ENCODE measurements at regions not wholly inside any gene's neighbourhood (a gene's known extent, or its start where the extent isn't known, plus 50 kb on each side); places are given as distances from the start of the nearest gene placed in this dataset.

GRCh38 chr13:106911627-106912026 is 343.7 kb upstream of the ARGLU1 start:
- no peaks in the 10 kb centered on the region; the same call in 1 of the 2 replicates for H3K27me3 Mint-ChIP-seq (ENCODE audit: low read depth)
- no peaks in the 10 kb centered on the region for H4K20me1 ChIP-seq (ENCODE audit: control insufficient read depth, insufficient read depth, insufficient read length)
- no peak overlapping the region for H3K18ac ChIP-seq (ENCODE audit: insufficient read length, low read depth, low read length)
- no peak overlapping the region for H3K4me3 Mint-ChIP-seq
- H3K9me3 ChIP-seq (ENCODE audit: control insufficient read depth, low read depth, low read length), result no peaks in the 10 kb centered on the region
- no peaks in the 10 kb centered on the region for H3K27me3 ChIP-seq (ENCODE audit: insufficient read depth, low read length)
- H3K56ac ChIP-seq (ENCODE audit: insufficient read length, low read depth, low read length), result no peak overlapping the region
- no peak overlapping the region for H3K4ac ChIP-seq (ENCODE audit: low read depth, low read length)
- H3K9me3 Mint-ChIP-seq, result no peaks in the 10 kb centered on the region
- H3T11ph ChIP-seq (ENCODE audit: low read length), result no peak overlapping the region
- no peak overlapping the region for H3K9ac ChIP-seq (ENCODE audit: extremely low read depth, insufficient read length, low read length)
- no peak overlapping the region for H2BK15ac ChIP-seq (ENCODE audit: low read depth, low read length)
- H2AFZ ChIP-seq (ENCODE audit: low read length), result no peak overlapping the region
- no peaks in the 10 kb centered on the region; a peak in 2 of 7 replicates for H3K36me3 Mint-ChIP-seq (ENCODE audit: insufficient read depth in 1 of 3, low read depth in 3 of 3)
- H4K91ac ChIP-seq (ENCODE audit: insufficient read length, low read depth, low read length), result no peak overlapping the region
- no peak overlapping the region for H3K4me2 ChIP-seq (ENCODE audit: insufficient read depth, insufficient read length, low read length)
- no peak overlapping the region for H2BK12ac ChIP-seq (ENCODE audit: insufficient read length, low read depth, low read length)
- WGBS (ENCODE audit: extremely low coverage, insufficient read length, low lambda C conversion rate), result no CpG with 5 or more reads among the region's 4 CpGs
- TF ChIP-seq CTCF (conservative IDR thresholded peaks at IDR 0.05), result no peak
- H3K27ac ChIP-seq (ENCODE audit: insufficient read length, low read depth, low read length), result no peak overlapping the region
- H4K5ac ChIP-seq (ENCODE audit: insufficient read length, low read depth, low read length), result no peak overlapping the region
- no peak overlapping the region for H3K27ac Mint-ChIP-seq
- no peak overlapping the region for H2BK120ac ChIP-seq (ENCODE audit: low read depth, low read length, poor library complexity, severe bottlenecking)
- no peak overlapping the region for H2BK5ac ChIP-seq (ENCODE audit: insufficient read length, low read length)
- H2AK5ac ChIP-seq (ENCODE audit: insufficient read length, low read length), result no peak overlapping the region
- H3K79me1 ChIP-seq (ENCODE audit: insufficient read depth, low read depth, low read length, poor library complexity, severe bottlenecking), result no peaks in the 10 kb centered on the region
- H3K23me2 ChIP-seq (ENCODE audit: insufficient read length, low read depth, low read length, poor library complexity, severe bottlenecking), result no peaks in the 10 kb centered on the region
- H3K23ac ChIP-seq (ENCODE audit: insufficient read length, low read depth, low read length), result no peak overlapping the region
- H2BK20ac ChIP-seq (ENCODE audit: low read depth, low read length, poor library complexity, severe bottlenecking), result no peak overlapping the region
- H3K4me1 ChIP-seq (ENCODE audit: insufficient read depth, low read length), result peaks cover under 1% of the 10 kb centered on the region; the same call in 1 of the 2 replicates
- peaks cover 33 to 40% of the 10 kb centered on the region in 2 experiments for H3K4me1 Mint-ChIP-seq
- DNase-seq, result no peak
- no peak overlapping the region for H3K14ac ChIP-seq (ENCODE audit: insufficient read depth, low read length)
- no peaks in the 10 kb centered on the region for H3K79me2 ChIP-seq (ENCODE audit: insufficient read depth, low read length)
- no peak overlapping the region for H4K8ac ChIP-seq (replicated peaks; ENCODE audit: insufficient read length, low read depth, low read length)

Measured in H9 (cell line).